ENCODE measurements at regions not wholly inside any gene's neighbourhood (a gene's known extent, or its start where the extent isn't known, plus 50 kb on each side); places are given as distances from the start of the nearest gene placed in this dataset.

GRCh38 chr13:47349211-47349610, 452.4 kb upstream of the HTR2A start:
- TF ChIP-seq YY1 (IDR thresholded peaks at IDR 0.05; ENCODE audit: insufficient read depth, insufficient read length) (no peak), SUZ12 (IDR thresholded peaks at IDR 0.05; ENCODE audit: extremely low read depth, insufficient read depth, insufficient read length) (no peak)
